ENCODE measurements at regions not wholly inside any gene's neighbourhood (a gene's known extent, or its start where the extent isn't known, plus 50 kb on each side); places are given as distances from the start of the nearest gene placed in this dataset.

DNA sequence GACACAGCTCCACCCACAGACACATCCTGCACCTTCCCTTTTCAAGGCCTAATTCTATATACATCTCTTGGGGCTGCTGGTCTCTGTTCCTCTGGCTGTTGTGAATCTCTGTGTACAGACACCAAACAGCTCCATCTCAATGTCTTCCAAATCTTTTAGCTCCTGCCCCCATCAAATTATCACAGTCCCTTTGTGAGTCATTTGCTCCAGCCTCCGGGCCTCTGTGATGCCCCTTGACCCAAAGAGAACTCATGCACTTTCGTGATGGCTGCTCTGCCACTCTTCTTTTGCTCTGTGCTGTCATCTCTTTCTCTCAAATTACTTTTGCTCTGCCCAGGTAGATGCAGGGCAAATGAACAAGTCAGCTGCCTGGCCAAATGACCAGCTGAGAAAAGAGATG, 369.0 kb upstream of the CDIN1 start:
- H3K4me3 ChIP-seq (ENCODE audit: low read length), result no peak overlapping the region
- no peak for DNase-seq (ENCODE audit: low read depth)
- TF ChIP-seq, protein P1, sequence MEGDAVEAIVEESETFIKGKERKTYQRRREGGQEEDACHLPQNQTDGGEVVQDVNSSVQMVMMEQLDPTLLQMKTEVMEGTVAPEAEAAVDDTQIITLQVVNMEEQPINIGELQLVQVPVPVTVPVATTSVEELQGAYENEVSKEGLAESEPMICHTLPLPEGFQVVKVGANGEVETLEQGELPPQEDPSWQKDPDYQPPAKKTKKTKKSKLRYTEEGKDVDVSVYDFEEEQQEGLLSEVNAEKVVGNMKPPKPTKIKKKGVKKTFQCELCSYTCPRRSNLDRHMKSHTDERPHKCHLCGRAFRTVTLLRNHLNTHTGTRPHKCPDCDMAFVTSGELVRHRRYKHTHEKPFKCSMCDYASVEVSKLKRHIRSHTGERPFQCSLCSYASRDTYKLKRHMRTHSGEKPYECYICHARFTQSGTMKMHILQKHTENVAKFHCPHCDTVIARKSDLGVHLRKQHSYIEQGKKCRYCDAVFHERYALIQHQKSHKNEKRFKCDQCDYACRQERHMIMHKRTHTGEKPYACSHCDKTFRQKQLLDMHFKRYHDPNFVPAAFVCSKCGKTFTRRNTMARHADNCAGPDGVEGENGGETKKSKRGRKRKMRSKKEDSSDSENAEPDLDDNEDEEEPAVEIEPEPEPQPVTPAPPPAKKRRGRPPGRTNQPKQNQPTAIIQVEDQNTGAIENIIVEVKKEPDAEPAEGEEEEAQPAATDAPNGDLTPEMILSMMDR (conservative IDR thresholded peaks at IDR 0.05; ENCODE audit: low read depth, low read length), result no peak

DNA sequence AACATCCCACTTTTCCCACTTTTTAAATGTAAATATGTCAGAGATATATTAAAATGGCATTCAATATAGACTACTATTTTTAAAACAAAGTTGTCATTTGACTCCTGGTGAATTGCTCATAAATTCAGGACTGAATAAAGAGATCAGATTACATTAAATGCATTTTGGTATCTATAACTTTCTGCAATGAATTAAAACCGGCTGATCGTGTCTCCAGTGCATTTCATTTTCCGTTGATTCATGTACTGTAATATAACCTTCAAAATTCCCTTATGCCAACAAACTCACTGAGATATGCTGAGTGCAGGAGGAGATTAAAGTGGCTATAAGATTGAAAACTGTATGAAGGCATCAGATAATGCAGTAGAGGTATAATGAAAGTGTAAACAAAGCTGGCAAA, 361.1 kb upstream of the CDIN1 start:
- no peak for DNase-seq (ENCODE audit: low read depth)
- H3K4me3 ChIP-seq (ENCODE audit: low read length), result no peak overlapping the region
- TF ChIP-seq, protein P1 (conservative IDR thresholded peaks at IDR 0.05; ENCODE audit: low read depth, low read length), result no peak

GRCh38 chr15:36218991-36219390, 360.4 kb upstream of the CDIN1 start:
- TF ChIP-seq, protein P1 (conservative IDR thresholded peaks at IDR 0.05; ENCODE audit: low read depth, low read length), result no peak
- no peak overlapping the region for H3K4me3 ChIP-seq (ENCODE audit: low read length)
- DNase-seq (ENCODE audit: low read depth), result no peak

- no peak overlapping the region for H3K4me3 ChIP-seq (ENCODE audit: low read length)
- TF ChIP-seq, protein P1 (conservative IDR thresholded peaks at IDR 0.05; ENCODE audit: low read depth, low read length), result no peak
- no peak for DNase-seq (ENCODE audit: low read depth)
Measured at GRCh38 chr15:36221992-36222391, 357.4 kb upstream of the CDIN1 start.

- H3K4me3 ChIP-seq (ENCODE audit: low read length), result no peak overlapping the region
- DNase-seq (ENCODE audit: low read depth), result no peak
- TF ChIP-seq, protein P1 (conservative IDR thresholded peaks at IDR 0.05; ENCODE audit: low read depth, low read length), result no peak
Measured at GRCh38 chr15:36230776-36231175, 348.6 kb upstream of the CDIN1 start.

DNA sequence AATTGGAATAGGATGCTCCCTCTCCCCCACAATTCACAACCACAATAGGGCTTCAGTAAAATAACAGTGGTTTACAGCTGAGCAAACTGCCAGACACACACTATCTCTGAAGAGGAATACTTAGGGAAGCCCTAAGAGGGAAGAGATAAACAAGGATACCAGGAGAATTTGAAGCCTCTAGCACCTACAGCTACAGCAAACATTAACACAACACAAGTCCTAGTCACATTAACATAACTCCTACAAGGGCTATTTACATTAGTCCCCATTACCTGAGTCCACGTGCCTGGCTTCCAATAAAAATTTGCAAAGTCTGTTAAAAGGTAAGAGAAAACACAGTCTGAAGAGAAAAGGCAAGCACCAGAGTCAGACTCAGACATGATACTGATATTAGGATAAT, 346.9 kb upstream of the CDIN1 start:
- no peak for DNase-seq (ENCODE audit: low read depth)
- TF ChIP-seq, protein P1 (conservative IDR thresholded peaks at IDR 0.05; ENCODE audit: low read depth, low read length), result no peak
- no peak overlapping the region for H3K4me3 ChIP-seq (ENCODE audit: low read length)

GRCh38 chr15:36234743-36235142, 344.7 kb upstream of the CDIN1 start:
- H3K4me3 ChIP-seq (ENCODE audit: low read length), result no peak overlapping the region
- DNase-seq (ENCODE audit: low read depth), result no peak
- TF ChIP-seq, protein P1 (conservative IDR thresholded peaks at IDR 0.05; ENCODE audit: low read depth, low read length), result no peak

Measured in retinal pigment epithelial cell (primary cell).